Mesothelial cell of epicardium (in vitro differentiated cells): ENCODE measurements at regions not wholly inside any gene's neighbourhood (a gene's known extent, or its start where the extent isn't known, plus 50 kb on each side); places are given as distances from the start of the nearest gene placed in this dataset.

ENCODE experiments used
- DNase-seq, 2 experiments: peaks; one replicate each; pipeline ENCODE4 v3.0.0; 2021; ENCODE audit warnings: low spot score in 2 of 2; ENCODE audit not compliant: unreplicated experiment in 2 of 2
- H3K27ac Mint-ChIP-seq: 2 replicates; pipeline ENCODE4 v1.8.0; 2021; ENCODE audit warnings: mixed read lengths
- H3K27me3 Mint-ChIP-seq: 2 replicates; pipeline ENCODE4 v1.8.0; 2021; ENCODE audit warnings: low read depth, mixed read lengths
- H3K36me3 Mint-ChIP-seq: 2 replicates; pipeline ENCODE4 v1.8.0; 2021; ENCODE audit warnings: mixed read lengths
- H3K4me1 Mint-ChIP-seq: 2 replicates; pipeline ENCODE4 v1.8.0; 2021; ENCODE audit warnings: mixed read lengths
- H3K4me3 Mint-ChIP-seq: 2 replicates; pipeline ENCODE4 v1.8.0; 2021; ENCODE audit warnings: mild to moderate bottlenecking, moderate library complexity, mixed read lengths
- H3K9me3 Mint-ChIP-seq: 2 replicates; pipeline ENCODE4 v1.8.0; 2021; ENCODE audit warnings: mixed read lengths
- CTCF ChIP-seq: fragments of 200-600 bp; sonication (generic); IDR thresholded peaks from one replicate; pipeline ENCODE4 v1.5.0; 2021; ENCODE audit warnings: antibody characterized with exemption; ENCODE audit not compliant: unreplicated experiment

GRCh38 chr7:40996233-40996677 lies 706.6 kb downstream of the INHBA start:
- Mint-ChIP-seq H3K36me3 (no peaks in the 10 kb centered on the region), H3K4me3 (no peak overlapping the region), H3K4me1 (peaks cover 4% of the 10 kb centered on the region), H3K27me3 (no peaks in the 10 kb centered on the region), H3K27ac (no peak overlapping the region), H3K9me3 (peaks cover 5% of the 10 kb centered on the region)
- no peak for DNase-seq
- no peak for TF ChIP-seq CTCF

- Mint-ChIP-seq H3K27ac (no peak overlapping the region), H3K36me3 (no peaks in the 10 kb centered on the region), H3K27me3 (no peaks in the 10 kb centered on the region), H3K4me3 (no peak overlapping the region), H3K9me3 (no peaks in the 10 kb centered on the region), H3K4me1 (peaks cover 9% of the 10 kb centered on the region)
- no peak for DNase-seq
- TF ChIP-seq CTCF: no peak
Measured at GRCh38 chr7:40990841-40991240, 712.0 kb downstream of the INHBA start.

GRCh38 chr7:40987571-40987970 lies 715.3 kb downstream of the INHBA start:
- TF ChIP-seq CTCF: no peak

GRCh38 chr7:40986351-40986873 lies 716.5 kb downstream of the INHBA start:
- no peak for TF ChIP-seq CTCF
- Mint-ChIP-seq H3K36me3 (no peaks in the 10 kb centered on the region), H3K27me3 (no peaks in the 10 kb centered on the region), H3K9me3 (peaks cover 5% of the 10 kb centered on the region), H3K27ac (no peak overlapping the region), H3K4me3 (no peak overlapping the region), H3K4me1 (peaks cover 14% of the 10 kb centered on the region)
- no peak for DNase-seq

More at GRCh38 chr7:40987571-40987970, 715.3 kb downstream of the INHBA start:
- H3K9me3 Mint-ChIP-seq: no peaks in the 10 kb centered on the region
- no peak overlapping the region for H3K27ac Mint-ChIP-seq
- H3K27me3 Mint-ChIP-seq: no peaks in the 10 kb centered on the region
- H3K36me3 Mint-ChIP-seq: no peaks in the 10 kb centered on the region
- no peak overlapping the region for H3K4me3 Mint-ChIP-seq
- H3K4me1 Mint-ChIP-seq: peaks cover 14% of the 10 kb centered on the region
- no peak for DNase-seq

- H3K27ac Mint-ChIP-seq: no peak overlapping the region
- H3K27me3 Mint-ChIP-seq: no peaks in the 10 kb centered on the region
- peaks cover 9% of the 10 kb centered on the region for H3K9me3 Mint-ChIP-seq
Measured at GRCh38 chr7:40983111-40983510, 719.8 kb downstream of the INHBA start.

More at GRCh38 chr7:40983111-40983510, 719.8 kb downstream of the INHBA start:
- peaks cover 14% of the 10 kb centered on the region for H3K4me1 Mint-ChIP-seq
- no peak for TF ChIP-seq CTCF
- no peak for DNase-seq
- no peaks in the 10 kb centered on the region for H3K36me3 Mint-ChIP-seq
- no peak overlapping the region for H3K4me3 Mint-ChIP-seq
